ENCODE measurements at regions not wholly inside any gene's neighbourhood (a gene's known extent, or its start where the extent isn't known, plus 50 kb on each side); places are given as distances from the start of the nearest gene placed in this dataset. TPM values are rescaled to one million over a fixed set of nuclear protein-coding genes. Genes with fewer than 3 reads are reported as not detected.

DNA sequence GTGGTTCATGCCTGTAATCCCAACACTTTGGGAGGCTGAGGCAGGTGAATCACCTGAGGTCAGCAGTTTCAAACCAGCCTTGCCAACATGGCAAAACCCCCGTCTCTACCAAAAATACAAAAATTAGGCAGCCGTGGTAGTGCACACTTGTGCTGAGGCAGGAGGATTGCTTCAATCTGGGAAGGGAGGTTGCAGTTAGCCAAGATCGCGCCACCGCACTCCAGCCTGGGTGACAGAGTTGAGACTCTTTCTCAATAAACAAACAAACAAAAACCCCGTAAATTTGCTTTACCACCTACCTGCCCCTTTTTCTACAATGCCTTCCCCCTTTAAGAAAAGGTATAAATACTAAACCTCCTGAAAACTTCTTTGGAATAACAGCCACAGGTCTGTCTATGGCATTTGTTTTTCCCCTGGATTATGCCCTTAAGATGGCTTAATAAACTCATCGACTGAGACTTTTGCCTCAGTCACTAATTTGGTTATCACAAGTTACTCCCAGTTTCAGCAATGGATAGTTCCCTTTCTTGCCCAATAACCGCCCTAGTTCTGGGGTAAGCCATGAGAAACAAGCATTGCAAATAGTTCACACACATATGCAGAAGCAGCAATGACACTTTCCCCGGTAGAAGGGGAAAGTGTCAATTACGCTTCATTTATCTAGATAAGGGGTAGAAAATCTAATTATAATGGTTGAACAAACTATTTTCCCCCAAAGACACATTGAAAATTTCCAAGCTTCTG is 52.8 kb upstream of the SVIL start:
- intact Hi-C loops (cut with DNase I), result no loop called here
- TF ChIP-seq POLR2A (IDR thresholded peaks at IDR 0.05), result no peak
- TF ChIP-seq, protein P1, sequence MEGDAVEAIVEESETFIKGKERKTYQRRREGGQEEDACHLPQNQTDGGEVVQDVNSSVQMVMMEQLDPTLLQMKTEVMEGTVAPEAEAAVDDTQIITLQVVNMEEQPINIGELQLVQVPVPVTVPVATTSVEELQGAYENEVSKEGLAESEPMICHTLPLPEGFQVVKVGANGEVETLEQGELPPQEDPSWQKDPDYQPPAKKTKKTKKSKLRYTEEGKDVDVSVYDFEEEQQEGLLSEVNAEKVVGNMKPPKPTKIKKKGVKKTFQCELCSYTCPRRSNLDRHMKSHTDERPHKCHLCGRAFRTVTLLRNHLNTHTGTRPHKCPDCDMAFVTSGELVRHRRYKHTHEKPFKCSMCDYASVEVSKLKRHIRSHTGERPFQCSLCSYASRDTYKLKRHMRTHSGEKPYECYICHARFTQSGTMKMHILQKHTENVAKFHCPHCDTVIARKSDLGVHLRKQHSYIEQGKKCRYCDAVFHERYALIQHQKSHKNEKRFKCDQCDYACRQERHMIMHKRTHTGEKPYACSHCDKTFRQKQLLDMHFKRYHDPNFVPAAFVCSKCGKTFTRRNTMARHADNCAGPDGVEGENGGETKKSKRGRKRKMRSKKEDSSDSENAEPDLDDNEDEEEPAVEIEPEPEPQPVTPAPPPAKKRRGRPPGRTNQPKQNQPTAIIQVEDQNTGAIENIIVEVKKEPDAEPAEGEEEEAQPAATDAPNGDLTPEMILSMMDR (IDR thresholded peaks at IDR 0.05), result no peak
- DNase-seq (no peak), ATAC-seq (no peak)
- Histone ChIP-seq H3K27ac (peak overlapping the region in 1 of 4 donors; percentile 30), H3K27me3 (no peaks in the 10 kb centered on the region), H3K36me3 (replicated peaks in 1 of 2; ENCODE audit: insufficient read depth in 1 of 2, low read depth in 2 of 2) (peaks cover 0 to 1% of the 10 kb centered on the region in 2 donors), H3K4me3 (no peak overlapping the region), H3K9me3 (no peaks in the 10 kb centered on the region), H3K4me1 (no peaks in the 10 kb centered on the region)
- 76 to 89% methylated on average over 10 of the region's 10 CpGs for WGBS, 2 donors

DNA sequence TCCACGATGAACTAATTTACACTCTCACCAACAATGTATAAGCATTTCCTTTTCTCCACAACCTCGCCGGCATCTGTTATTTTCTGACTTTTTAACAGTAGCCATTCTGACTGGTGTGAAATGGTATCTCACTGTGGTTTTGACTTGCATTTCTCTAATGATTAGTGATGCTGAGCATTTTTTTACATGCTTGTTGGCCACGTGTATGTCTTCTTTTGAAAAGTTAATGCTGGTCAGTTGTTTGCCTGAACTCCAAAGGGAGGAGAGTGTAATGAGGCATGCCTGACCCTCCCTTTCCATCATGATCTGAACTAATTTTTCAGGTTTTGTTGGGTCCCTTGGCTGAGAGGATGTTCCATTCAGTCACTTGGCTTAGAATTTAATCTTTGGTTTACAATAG is 50.7 kb upstream of the SVIL start:
- TF ChIP-seq, protein P1 (IDR thresholded peaks at IDR 0.05), result no peak
- TF ChIP-seq POLR2A (IDR thresholded peaks at IDR 0.05), result no peak
- Histone ChIP-seq H3K4me1 (no peaks in the 10 kb centered on the region), H3K36me3 (replicated peaks in 1 of 2; ENCODE audit: insufficient read depth in 1 of 2, low read depth in 2 of 2) (peaks cover 0 to 1% of the 10 kb centered on the region in 2 donors), H3K27ac (no peak overlapping the region), H3K4me3 (no peak overlapping the region), H3K9me3 (no peaks in the 10 kb centered on the region), H3K27me3 (no peaks in the 10 kb centered on the region)
- intact Hi-C loops (cut with DNase I), result no loop called here
- ATAC-seq (no peak), DNase-seq (no peak)
- 80 to 91% methylated on average over 4 of the region's 4 CpGs for WGBS, 2 donors

Small RNA genes in the stretch of these regions (small RNA-seq; reads per million reads assigned to genes)
- gene CKS1BP2 (not detected), gene RNU6-908P (not detected)
